Osteocyte (in vitro differentiated cells): ENCODE measurements at regions not wholly inside any gene's neighbourhood (a gene's known extent, or its start where the extent isn't known, plus 50 kb on each side); places are given as distances from the start of the nearest gene placed in this dataset.

ENCODE experiments used
- DNase-seq: peaks from one replicate; pipeline ENCODE4 v3.0.0; 2021; ENCODE audit warnings: mixed read lengths; ENCODE audit not compliant: unreplicated experiment; ENCODE audit errors: extremely low spot score
- H3K27ac Mint-ChIP-seq: one replicate; pipeline ENCODE4 v1.8.0; 2021; ENCODE audit warnings: mild to moderate bottlenecking, mixed read lengths; ENCODE audit not compliant: unreplicated experiment
- H3K27me3 Mint-ChIP-seq: one replicate; pipeline ENCODE4 v1.8.0; 2021; ENCODE audit warnings: mixed read lengths; ENCODE audit not compliant: unreplicated experiment
- H3K36me3 Mint-ChIP-seq: one replicate; pipeline ENCODE4 v1.8.0; 2021; ENCODE audit warnings: mixed read lengths; ENCODE audit not compliant: unreplicated experiment
- H3K4me1 Mint-ChIP-seq: one replicate; pipeline ENCODE4 v1.8.0; 2021; ENCODE audit warnings: mixed read lengths; ENCODE audit not compliant: unreplicated experiment
- H3K4me3 Mint-ChIP-seq: one replicate; pipeline ENCODE4 v1.8.0; 2021; ENCODE audit warnings: mild to moderate bottlenecking, moderate library complexity, mixed read lengths; ENCODE audit not compliant: unreplicated experiment
- H3K9me3 Mint-ChIP-seq: one replicate; pipeline ENCODE4 v1.8.0; 2021; ENCODE audit warnings: mixed read lengths; ENCODE audit not compliant: unreplicated experiment
- CTCF ChIP-seq: fragments of 200-600 bp; sonication (generic); IDR thresholded peaks from 2 replicates; pipeline ENCODE4 v1.5.0; 2021; ENCODE audit warnings: antibody characterized with exemption, mild to moderate bottlenecking, moderate library complexity

- no peaks in the 10 kb centered on the region for H3K27me3 Mint-ChIP-seq
- no peak overlapping the region for H3K27ac Mint-ChIP-seq
- no peak for DNase-seq
- H3K36me3 Mint-ChIP-seq: no peaks in the 10 kb centered on the region
- TF ChIP-seq CTCF: no peak
- peaks cover 45% of the 10 kb centered on the region for H3K4me1 Mint-ChIP-seq
- H3K4me3 Mint-ChIP-seq: no peak overlapping the region
- no peaks in the 10 kb centered on the region for H3K9me3 Mint-ChIP-seq
Measured at GRCh38 chr2:19677825-19678518, 223.8 kb downstream of the TTC32 start.

GRCh38 chr2:19677215-19677777 lies 224.5 kb downstream of the TTC32 start:
- no peaks in the 10 kb centered on the region for H3K27me3 Mint-ChIP-seq
- DNase-seq: no peak
- H3K27ac Mint-ChIP-seq: no peak overlapping the region
- H3K9me3 Mint-ChIP-seq: no peaks in the 10 kb centered on the region
- H3K36me3 Mint-ChIP-seq: no peaks in the 10 kb centered on the region
- H3K4me1 Mint-ChIP-seq: peaks cover 47% of the 10 kb centered on the region
- no peak for TF ChIP-seq CTCF
- no peak overlapping the region for H3K4me3 Mint-ChIP-seq

DNA sequence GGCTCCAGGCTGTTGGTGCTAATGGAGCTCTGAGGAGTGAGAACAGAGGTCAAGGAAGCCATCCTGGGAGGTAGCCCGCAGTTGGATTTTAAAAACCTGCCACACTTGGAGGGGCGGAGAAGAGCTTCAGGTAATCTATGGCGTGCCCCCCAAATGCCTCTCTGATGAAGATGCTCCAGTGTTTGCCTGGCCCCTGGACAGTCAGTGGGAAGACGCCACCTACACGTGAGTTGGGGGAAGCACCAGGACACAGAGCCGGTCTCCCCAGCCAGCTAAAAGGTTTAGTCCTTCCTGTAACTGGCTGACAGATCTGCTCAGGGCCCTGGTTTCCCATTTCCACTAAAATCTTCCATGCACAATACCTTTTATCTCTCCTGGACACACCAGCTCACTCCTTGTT lies 225.0 kb downstream of the TTC32 start:
- Mint-ChIP-seq H3K4me1 (peaks cover 47% of the 10 kb centered on the region), H3K27ac (no peak overlapping the region), H3K4me3 (no peak overlapping the region), H3K36me3 (no peaks in the 10 kb centered on the region), H3K9me3 (no peaks in the 10 kb centered on the region), H3K27me3 (no peaks in the 10 kb centered on the region)
- no peak for TF ChIP-seq CTCF
- DNase-seq: no peak

GRCh38 chr2:19675856-19676460 lies 225.8 kb downstream of the TTC32 start:
- Mint-ChIP-seq H3K27me3 (no peaks in the 10 kb centered on the region), H3K4me3 (no peak overlapping the region), H3K36me3 (no peaks in the 10 kb centered on the region), H3K27ac (no peak overlapping the region), H3K9me3 (no peaks in the 10 kb centered on the region), H3K4me1 (peaks cover 47% of the 10 kb centered on the region)
- DNase-seq: no peak
- TF ChIP-seq CTCF: no peak

DNA sequence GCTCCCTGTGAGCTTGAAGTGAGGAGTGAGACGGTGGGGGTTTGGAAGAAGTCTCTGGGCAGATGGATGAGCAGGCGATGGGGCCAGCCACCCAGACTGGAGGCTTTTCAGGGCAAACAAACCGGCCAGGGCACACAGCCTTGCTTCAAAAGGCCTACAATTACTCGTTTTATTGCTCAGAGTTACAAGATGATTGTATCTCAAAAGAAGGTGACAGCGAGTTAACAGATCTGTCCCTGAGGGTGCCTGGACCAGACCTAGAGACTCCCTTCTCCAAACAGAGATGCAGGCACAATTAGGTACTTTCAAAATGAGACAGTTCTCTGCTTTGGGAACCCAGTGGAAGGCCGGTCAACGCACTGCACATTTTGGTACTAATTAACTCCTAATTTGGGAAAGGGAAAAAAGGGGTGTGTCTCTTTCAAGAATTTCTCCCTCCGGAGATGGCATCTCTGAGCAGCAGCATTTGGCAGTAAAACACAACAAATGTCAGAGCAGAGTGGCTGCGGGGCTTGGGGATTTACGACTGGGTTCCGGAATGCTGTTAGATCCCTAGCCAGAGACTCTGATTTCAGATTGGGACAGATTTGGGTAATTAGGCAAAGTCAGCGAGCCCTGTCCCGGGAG lies 226.7 kb downstream of the TTC32 start:
- Mint-ChIP-seq H3K36me3 (no peaks in the 10 kb centered on the region), H3K4me3 (no peak overlapping the region), H3K27me3 (no peaks in the 10 kb centered on the region), H3K27ac (peak overlapping the region; percentile 71), H3K4me1 (peaks cover 47% of the 10 kb centered on the region), H3K9me3 (no peaks in the 10 kb centered on the region)
- no peak for DNase-seq
- TF ChIP-seq CTCF: no peak
